Muscle of back (tissue), 3 donors: ENCODE measurements at regions not wholly inside any gene's neighbourhood (a gene's known extent, or its start where the extent isn't known, plus 50 kb on each side); places are given as distances from the start of the nearest gene placed in this dataset.
A peak's percentile ranks its signal among the peaks of the same experiment; 100 is the strongest.
"Not testable (repeated sequence)": the region's sequence is repeated elsewhere in the genome, so short reads cannot be mapped to it uniquely, and the experiment has no call there.

Source experiments
- DNase-seq, 3 donors: peaks; one replicate each; pipeline versions ENCODE4 v3.0.0 to v3.0.0-alpha.2; 2013

GRCh38 chr1:239987103-239987745 lies 104.5 kb upstream of the FMN2 start:
- DNase-seq, result peak in 1 of 3 donors; percentile 28

GRCh38 chr1:239989990-239990389 lies 101.7 kb upstream of the FMN2 start:
- DNase-seq, result no peak

DNA sequence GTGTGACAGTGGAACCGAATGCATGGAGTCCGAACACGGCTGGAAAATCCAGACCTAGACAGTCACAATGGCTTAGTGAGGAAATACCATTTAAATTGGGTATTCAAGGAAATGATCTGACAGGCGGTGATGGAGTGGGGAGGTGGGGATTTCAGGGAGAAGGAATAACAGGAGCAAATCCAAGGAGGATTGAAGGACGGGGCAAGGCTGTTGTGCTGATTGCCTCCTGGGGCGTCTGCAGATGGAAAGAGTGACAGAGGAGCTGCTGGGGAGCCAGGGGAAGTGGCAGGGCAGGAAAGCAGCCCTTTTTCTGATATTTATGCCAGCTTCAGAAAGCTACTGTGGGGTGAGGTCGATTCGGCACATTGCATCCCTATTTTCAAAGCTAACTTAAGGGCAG lies 99.1 kb upstream of the FMN2 start:
- not testable (repeated sequence) for DNase-seq

- DNase-seq, result no peak
These were observed 98.3 kb upstream of the FMN2 start for GRCh38 chr1:239993366-239993765.

GRCh38 chr1:239995281-239995680 lies 96.4 kb upstream of the FMN2 start:
- no peak for DNase-seq

DNA sequence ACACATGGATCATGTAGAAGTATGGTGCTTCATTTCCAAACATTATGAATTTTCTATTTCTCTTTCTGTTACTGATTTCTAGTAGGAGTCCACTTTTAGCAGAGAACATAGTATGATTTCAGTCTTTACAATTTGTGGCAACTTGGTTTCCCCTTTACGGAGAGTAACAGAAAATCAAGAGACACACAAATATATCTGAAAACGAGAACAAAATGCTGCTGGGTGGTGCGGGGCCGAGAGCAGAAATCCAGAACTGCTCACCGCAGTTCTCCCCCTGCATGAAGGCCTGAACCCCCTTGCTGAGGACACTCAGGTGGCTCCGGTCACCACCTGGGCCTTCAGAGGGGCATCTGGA lies 94.5 kb upstream of the FMN2 start:
- peak in 1 of 3 donors; percentile 10 for DNase-seq

GRCh38 chr1:239997515-239998311 lies 94.0 kb upstream of the FMN2 start:
- no peak for DNase-seq

- DNase-seq, result no peak
These were observed 93.4 kb upstream of the FMN2 start for GRCh38 chr1:239998312-239998649.

- no peak for DNase-seq
These were observed 92.5 kb upstream of the FMN2 start for GRCh38 chr1:239999170-239999569.

DNA sequence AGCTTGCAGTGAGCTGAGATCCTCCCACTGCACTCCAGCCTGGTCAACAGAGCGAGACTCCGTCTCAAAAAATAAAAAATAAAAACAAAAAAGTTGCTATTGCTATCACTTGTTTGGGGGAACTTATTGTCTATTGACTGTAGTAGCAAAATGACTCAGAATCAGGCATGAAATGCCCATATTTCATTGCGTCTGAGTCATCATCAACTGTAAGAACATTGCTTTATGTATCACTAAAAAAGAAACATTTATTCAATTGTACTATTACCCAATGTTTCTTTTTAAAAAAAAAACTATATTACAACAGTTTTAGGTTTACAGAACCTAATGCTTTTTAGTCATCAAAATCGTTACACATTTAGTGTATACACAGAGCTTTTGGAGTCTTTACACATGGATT lies 91.0 kb upstream of the FMN2 start:
- peak in 1 of 3 donors; percentile 14 for DNase-seq

GRCh38 chr1:240001177-240001740 lies 90.4 kb upstream of the FMN2 start:
- no peak for DNase-seq

- no peak for DNase-seq
These were observed 87.5 kb upstream of the FMN2 start for GRCh38 chr1:240004086-240004749.

DNA sequence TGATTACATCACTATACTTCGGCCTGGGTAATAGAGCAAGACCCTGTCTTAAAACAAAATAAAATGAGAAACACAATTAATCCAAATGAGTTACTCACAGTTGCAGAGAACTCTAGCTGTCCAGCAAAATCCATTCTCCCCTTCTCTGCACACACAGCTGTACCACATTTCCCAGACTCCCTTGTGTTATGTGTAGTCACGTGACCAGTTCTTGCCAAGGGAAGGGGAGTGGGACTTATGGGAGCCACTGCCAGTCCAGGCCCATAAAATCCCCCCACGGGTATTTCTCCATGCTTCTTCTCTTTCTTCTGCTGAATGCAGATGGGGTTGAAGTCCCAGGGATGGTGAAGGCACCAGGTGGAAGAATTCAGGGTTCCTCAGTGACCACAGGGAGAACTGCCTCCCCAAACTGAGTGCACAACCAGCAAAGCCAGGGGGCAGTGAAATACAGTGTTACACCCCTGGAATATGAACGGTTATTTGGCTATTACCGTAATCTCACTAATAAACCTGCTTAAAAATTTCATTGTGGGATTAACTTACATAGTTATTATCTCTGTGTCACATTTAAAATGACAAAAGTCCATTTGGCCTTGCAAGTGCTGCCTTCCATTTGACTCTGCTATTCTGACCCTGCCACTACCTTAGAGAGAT lies 85.6 kb upstream of the FMN2 start:
- no peak for DNase-seq

DNA sequence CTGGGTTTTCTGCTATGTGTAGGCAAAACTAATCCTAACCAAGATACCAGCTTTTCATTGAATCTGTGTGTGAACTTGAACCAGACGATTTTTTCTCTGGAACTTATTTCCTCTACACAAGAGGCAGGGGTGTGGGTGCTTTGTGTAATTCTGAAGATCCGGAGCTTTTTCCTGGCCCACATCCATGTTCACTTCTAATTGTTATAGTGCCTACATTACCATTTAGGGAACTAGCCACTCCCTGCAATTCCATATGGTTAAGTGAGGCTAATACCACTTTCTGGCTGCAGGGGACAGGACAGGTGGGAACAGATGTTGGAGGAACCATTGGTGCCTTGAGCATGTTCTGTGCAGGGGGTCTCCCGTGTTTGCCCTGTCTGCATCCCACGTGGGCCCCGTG lies 83.4 kb upstream of the FMN2 start:
- no peak for DNase-seq

DNA sequence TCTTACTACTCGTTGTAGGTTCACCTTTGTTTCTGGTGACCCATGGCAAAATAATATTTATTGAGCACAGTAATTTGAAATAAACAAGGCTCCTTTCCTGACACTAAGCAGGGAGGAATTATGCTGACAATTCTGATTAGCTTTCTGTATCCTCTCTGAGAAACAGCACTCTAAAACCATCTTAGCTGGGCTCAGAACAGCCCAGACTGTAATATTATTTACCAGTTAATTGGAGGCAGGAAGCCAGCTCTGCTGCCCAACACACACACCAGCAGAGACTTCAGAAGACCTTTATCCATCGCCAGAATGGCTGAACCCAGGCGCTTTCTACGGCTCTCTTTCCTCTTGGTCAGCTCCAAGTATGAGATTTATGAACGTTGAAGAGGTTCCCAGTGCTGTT lies 77.6 kb upstream of the FMN2 start:
- DNase-seq, result no peak

GRCh38 chr1:240018617-240019016 lies 73.1 kb upstream of the FMN2 start:
- DNase-seq, result no peak

DNA sequence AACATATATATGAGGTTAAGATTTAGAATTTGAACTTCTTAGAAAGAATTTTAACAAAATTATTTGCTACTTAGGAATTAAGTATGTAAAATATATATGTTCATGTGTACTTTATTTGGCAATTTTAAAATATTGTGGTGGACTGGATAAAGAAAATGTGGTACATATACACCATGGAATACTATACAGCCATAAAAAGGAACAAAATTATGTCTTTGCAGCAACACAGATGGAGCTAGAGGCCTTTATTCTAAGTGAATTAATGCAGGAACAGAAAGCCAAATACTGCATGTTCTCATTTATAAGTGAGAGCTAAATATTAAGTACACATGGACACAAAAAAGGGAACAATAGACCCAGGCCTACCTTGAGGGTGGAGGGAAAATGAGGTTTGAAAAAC lies 72.2 kb upstream of the FMN2 start:
- DNase-seq, result no peak

DNA sequence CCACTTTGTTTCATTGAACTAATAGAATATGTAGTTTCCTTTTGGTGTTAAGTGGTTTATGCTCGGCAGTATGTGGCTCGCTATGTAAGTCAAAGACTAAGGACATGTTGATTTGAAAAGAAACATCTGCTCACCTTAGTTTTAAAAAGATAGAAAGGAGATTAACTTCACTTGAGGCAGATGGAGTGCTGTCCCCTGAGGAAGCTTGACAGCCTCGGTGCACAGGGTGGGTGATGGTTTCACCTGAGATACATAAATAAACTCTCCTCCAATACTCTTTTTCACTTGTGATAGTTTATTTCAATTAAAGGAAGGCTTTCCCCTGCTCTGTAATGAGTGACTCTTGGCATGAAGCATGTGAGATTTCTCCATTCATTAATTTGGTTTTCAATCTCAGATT lies 70.8 kb upstream of the FMN2 start:
- no peak for DNase-seq

GRCh38 chr1:240021709-240022108 lies 70.0 kb upstream of the FMN2 start:
- no peak for DNase-seq

- DNase-seq, result peak; percentile 24 to 56 (median 39)
These were observed 64.6 kb upstream of the FMN2 start for GRCh38 chr1:240027059-240027462.

- DNase-seq, result no peak
These were observed 62.3 kb upstream of the FMN2 start for GRCh38 chr1:240029418-240029817.

- peak in 1 of 3 donors; percentile 23 for DNase-seq
These were observed 61.4 kb upstream of the FMN2 start for GRCh38 chr1:240030236-240030635.
